ENCODE measurements at regions not wholly inside any gene's neighbourhood (a gene's known extent, or its start where the extent isn't known, plus 50 kb on each side); places are given as distances from the start of the nearest gene placed in this dataset.

GRCh38 chr5:116923344-116923743, 348.7 kb upstream of the SEMA6A start:
- no peaks in the 10 kb centered on the region for H3K9me3 ChIP-seq
- no peak overlapping the region for H3K27ac ChIP-seq
- no peak overlapping the region for H3K4me3 ChIP-seq
- H3K4me1 ChIP-seq (replicated peaks), result no peaks in the 10 kb centered on the region
- no peak for DNase-seq (ENCODE audit: low spot score)
- no peaks in the 10 kb centered on the region for H3K27me3 ChIP-seq (replicated peaks; ENCODE audit: insufficient read depth)
- intact Hi-C loops (cut with DNase I), result no loop called here
- TF ChIP-seq POLR2A (IDR thresholded peaks at IDR 0.05) (no peak), POLR2AphosphoS5 (IDR thresholded peaks at IDR 0.05) (no peak), CTCF (IDR thresholded peaks at IDR 0.05) (no peak)
- H3K36me3 ChIP-seq, result no peaks in the 10 kb centered on the region
- whole genome bisulfite sequencing, result 67% methylated on average over 2 of the region's 2 CpGs

- DNase-seq (ENCODE audit: low spot score), result no peak
- no peak overlapping the region for H3K4me3 ChIP-seq
- no peaks in the 10 kb centered on the region for H3K27me3 ChIP-seq (replicated peaks; ENCODE audit: insufficient read depth)
- no peak for TF ChIP-seq POLR2A (IDR thresholded peaks at IDR 0.05)
- TF ChIP-seq CTCF (IDR thresholded peaks at IDR 0.05), result no peak
- no peak for TF ChIP-seq POLR2AphosphoS5 (IDR thresholded peaks at IDR 0.05)
- no peaks in the 10 kb centered on the region for H3K36me3 ChIP-seq
- intact Hi-C loops (cut with DNase I), result no loop called here
- no peak overlapping the region for H3K27ac ChIP-seq
- H3K4me1 ChIP-seq (replicated peaks), result no peaks in the 10 kb centered on the region
- H3K9me3 ChIP-seq, result no peaks in the 10 kb centered on the region
These were observed 347.9 kb upstream of the SEMA6A start for GRCh38 chr5:116922532-116922931.

- Histone ChIP-seq H3K4me3 (no peak overlapping the region), H3K4me1 (replicated peaks) (no peaks in the 10 kb centered on the region), H3K9me3 (no peaks in the 10 kb centered on the region), H3K36me3 (no peaks in the 10 kb centered on the region), H3K27me3 (replicated peaks; ENCODE audit: insufficient read depth) (no peaks in the 10 kb centered on the region), H3K27ac (no peak overlapping the region)
- intact Hi-C loops (cut with DNase I), result no loop called here
- no peak for DNase-seq (ENCODE audit: low spot score)
- WGBS, result 100% methylated on average over 2 of the region's 2 CpGs
- no peak for TF ChIP-seq POLR2AphosphoS5 (IDR thresholded peaks at IDR 0.05)
- no peak for TF ChIP-seq CTCF (IDR thresholded peaks at IDR 0.05)
- no peak for TF ChIP-seq POLR2A (IDR thresholded peaks at IDR 0.05)
These were observed 340.4 kb upstream of the SEMA6A start for GRCh38 chr5:116914869-116915504.

GRCh38 chr5:116912221-116912620, 337.6 kb upstream of the SEMA6A start:
- H3K27ac ChIP-seq, result no peak overlapping the region
- WGBS, result 50% methylated on average over 1 of the region's 1 CpG
- no peak overlapping the region for H3K4me3 ChIP-seq
- H3K27me3 ChIP-seq (replicated peaks; ENCODE audit: insufficient read depth), result no peaks in the 10 kb centered on the region
- H3K4me1 ChIP-seq (replicated peaks), result no peaks in the 10 kb centered on the region
- DNase-seq (ENCODE audit: low spot score), result no peak
- H3K9me3 ChIP-seq, result no peaks in the 10 kb centered on the region
- intact Hi-C loops (cut with DNase I), result no loop called here
- TF ChIP-seq POLR2A (IDR thresholded peaks at IDR 0.05) (no peak), POLR2AphosphoS5 (IDR thresholded peaks at IDR 0.05) (no peak), CTCF (IDR thresholded peaks at IDR 0.05) (no peak)
- no peaks in the 10 kb centered on the region for H3K36me3 ChIP-seq

- Histone ChIP-seq H3K4me1 (replicated peaks) (no peaks in the 10 kb centered on the region), H3K4me3 (no peak overlapping the region), H3K27me3 (replicated peaks; ENCODE audit: insufficient read depth) (no peaks in the 10 kb centered on the region), H3K9me3 (no peaks in the 10 kb centered on the region), H3K27ac (no peak overlapping the region), H3K36me3 (no peaks in the 10 kb centered on the region)
- DNase-seq (ENCODE audit: low spot score), result no peak
- intact Hi-C loops (cut with DNase I), result no loop called here
- TF ChIP-seq CTCF (IDR thresholded peaks at IDR 0.05) (no peak), POLR2AphosphoS5 (IDR thresholded peaks at IDR 0.05) (no peak), POLR2A (IDR thresholded peaks at IDR 0.05) (no peak)
- 93% methylated on average over 1 of the region's 1 CpG for WGBS
These were observed 336.5 kb upstream of the SEMA6A start for GRCh38 chr5:116911074-116911473.
